Osteoblast (primary cell): ENCODE measurements at regions not wholly inside any gene's neighbourhood (a gene's known extent, or its start where the extent isn't known, plus 50 kb on each side); places are given as distances from the start of the nearest gene placed in this dataset.

Source experiments
- DNase-seq: peaks from one replicate; pipeline ENCODE4 v3.0.0; 2011; ENCODE audit warnings: low spot score, mixed read lengths; ENCODE audit not compliant: insufficient read length; ENCODE audit errors: missing footprints
- H2AFZ ChIP-seq: 2 replicates; pipeline ENCODE4 v1.6.0; 2011; ENCODE audit warnings: mild to moderate bottlenecking, low read length
- H3K27ac ChIP-seq: 2 replicates; pipeline ENCODE4 v1.5.1; 2011; ENCODE audit warnings: mild to moderate bottlenecking, low read depth, low read length, moderate library complexity
- H3K27me3 ChIP-seq: 2 replicates; pipeline ENCODE4 v1.6.0; 2012; ENCODE audit warnings: mild to moderate bottlenecking, control low read depth, inconsistent platforms, low read length, moderate library complexity; ENCODE audit not compliant: insufficient read depth
- H3K36me3 ChIP-seq: 2 replicates; pipeline ENCODE4 v1.5.1; 2011; ENCODE audit warnings: mild to moderate bottlenecking, low read length, control low read depth, moderate library complexity; ENCODE audit not compliant: insufficient read depth
- H3K4me1 ChIP-seq: 2 replicates; pipeline ENCODE4 v1.5.1; 2011; ENCODE audit warnings: mild to moderate bottlenecking, low read length, control low read depth, moderate library complexity; ENCODE audit not compliant: insufficient read depth
- H3K4me2 ChIP-seq: 2 replicates; pipeline ENCODE4 v1.6.0; 2011; ENCODE audit warnings: mild to moderate bottlenecking, low read length; ENCODE audit not compliant: insufficient read depth
- H3K4me3 ChIP-seq: fragments of 200-600 bp; sonication (generic); 3 replicates; pipeline ENCODE4 v1.5.1; 2012; ENCODE audit warnings: mild to moderate bottlenecking, low read length, inconsistent platforms; ENCODE audit not compliant: insufficient read depth
- H3K79me2 ChIP-seq: 2 replicates; pipeline ENCODE4 v1.6.0; 2012; ENCODE audit warnings: mild to moderate bottlenecking, low read length, control low read depth, inconsistent platforms; ENCODE audit not compliant: insufficient read depth
- H3K9me3 ChIP-seq: 2 replicates; pipeline ENCODE4 v1.5.1; 2011; ENCODE audit warnings: low read depth, low read length, control low read depth
- H4K20me1 ChIP-seq: 2 replicates; pipeline ENCODE4 v1.6.0; 2012; ENCODE audit warnings: mild to moderate bottlenecking, low read length, control low read depth; ENCODE audit not compliant: insufficient read depth
- TF ChIP-seq, protein P1 (sequence below): IDR thresholded peaks from 2 replicates; pipeline ENCODE4 v1.5.1; 2011; ENCODE audit warnings: mild to moderate bottlenecking, low read depth, low read length, moderate library complexity; ENCODE audit errors: extremely low read depth

GRCh38 chr6:2361195-2361594 is 115.8 kb upstream of the GMDS start:
- H3K4me2 ChIP-seq, result no peak overlapping the region
- H3K36me3 ChIP-seq, result no peaks in the 10 kb centered on the region
- no peaks in the 10 kb centered on the region for H4K20me1 ChIP-seq
- H3K4me1 ChIP-seq, result no peaks in the 10 kb centered on the region
- no peak overlapping the region for H3K4me3 ChIP-seq
- TF ChIP-seq, protein P1, sequence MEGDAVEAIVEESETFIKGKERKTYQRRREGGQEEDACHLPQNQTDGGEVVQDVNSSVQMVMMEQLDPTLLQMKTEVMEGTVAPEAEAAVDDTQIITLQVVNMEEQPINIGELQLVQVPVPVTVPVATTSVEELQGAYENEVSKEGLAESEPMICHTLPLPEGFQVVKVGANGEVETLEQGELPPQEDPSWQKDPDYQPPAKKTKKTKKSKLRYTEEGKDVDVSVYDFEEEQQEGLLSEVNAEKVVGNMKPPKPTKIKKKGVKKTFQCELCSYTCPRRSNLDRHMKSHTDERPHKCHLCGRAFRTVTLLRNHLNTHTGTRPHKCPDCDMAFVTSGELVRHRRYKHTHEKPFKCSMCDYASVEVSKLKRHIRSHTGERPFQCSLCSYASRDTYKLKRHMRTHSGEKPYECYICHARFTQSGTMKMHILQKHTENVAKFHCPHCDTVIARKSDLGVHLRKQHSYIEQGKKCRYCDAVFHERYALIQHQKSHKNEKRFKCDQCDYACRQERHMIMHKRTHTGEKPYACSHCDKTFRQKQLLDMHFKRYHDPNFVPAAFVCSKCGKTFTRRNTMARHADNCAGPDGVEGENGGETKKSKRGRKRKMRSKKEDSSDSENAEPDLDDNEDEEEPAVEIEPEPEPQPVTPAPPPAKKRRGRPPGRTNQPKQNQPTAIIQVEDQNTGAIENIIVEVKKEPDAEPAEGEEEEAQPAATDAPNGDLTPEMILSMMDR, result no peak
- no peak for DNase-seq
- H3K9me3 ChIP-seq, result no peaks in the 10 kb centered on the region
- H3K27ac ChIP-seq, result no peak overlapping the region
- H2AFZ ChIP-seq, result no peak overlapping the region
- no peaks in the 10 kb centered on the region for H3K79me2 ChIP-seq
- H3K27me3 ChIP-seq, result no peaks in the 10 kb centered on the region

DNA sequence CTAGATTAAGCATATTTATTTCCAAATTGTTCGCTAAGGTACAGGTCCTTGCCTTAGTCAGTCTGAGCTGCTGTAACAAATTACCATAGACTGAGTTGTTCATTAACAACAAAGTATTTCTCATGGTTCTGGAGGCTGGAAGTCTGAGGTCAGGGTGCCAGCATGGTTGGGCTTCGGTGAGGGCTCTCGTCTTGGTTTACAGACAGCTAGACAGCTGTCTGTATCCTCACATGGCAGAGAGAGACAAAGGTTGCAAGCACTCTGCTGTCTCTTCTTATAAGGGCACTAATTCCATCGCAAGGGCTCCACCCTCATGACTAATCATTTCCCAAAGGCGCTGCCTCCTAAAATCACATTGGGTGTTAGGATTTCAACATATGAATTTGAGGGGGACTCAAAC is 115.3 kb upstream of the GMDS start:
- no peak overlapping the region for H3K27ac ChIP-seq
- no peaks in the 10 kb centered on the region for H3K79me2 ChIP-seq
- H3K36me3 ChIP-seq, result no peaks in the 10 kb centered on the region

GRCh38 chr6:2360126-2360525 is 114.7 kb upstream of the GMDS start:
- H3K9me3 ChIP-seq, result no peaks in the 10 kb centered on the region
- H3K4me3 ChIP-seq, result no peak overlapping the region
- H4K20me1 ChIP-seq, result no peaks in the 10 kb centered on the region
- DNase-seq, result no peak
- H3K27ac ChIP-seq, result no peak overlapping the region
- H3K79me2 ChIP-seq, result no peaks in the 10 kb centered on the region
- H3K27me3 ChIP-seq, result no peaks in the 10 kb centered on the region
- no peak overlapping the region for H2AFZ ChIP-seq
- H3K36me3 ChIP-seq, result no peaks in the 10 kb centered on the region
- TF ChIP-seq, protein P1, result no peak
- H3K4me1 ChIP-seq, result peaks cover 3% of the 10 kb centered on the region
- no peak overlapping the region for H3K4me2 ChIP-seq

More for the DNA sequence above, 115.3 kb upstream of the GMDS start:
- Histone ChIP-seq H3K4me3 (no peak overlapping the region), H3K9me3 (no peaks in the 10 kb centered on the region), H3K4me1 (no peaks in the 10 kb centered on the region), H3K4me2 (no peak overlapping the region), H2AFZ (no peak overlapping the region), H3K27me3 (no peaks in the 10 kb centered on the region), H4K20me1 (no peaks in the 10 kb centered on the region)
- no peak for DNase-seq
- TF ChIP-seq, protein P1, result no peak

DNA sequence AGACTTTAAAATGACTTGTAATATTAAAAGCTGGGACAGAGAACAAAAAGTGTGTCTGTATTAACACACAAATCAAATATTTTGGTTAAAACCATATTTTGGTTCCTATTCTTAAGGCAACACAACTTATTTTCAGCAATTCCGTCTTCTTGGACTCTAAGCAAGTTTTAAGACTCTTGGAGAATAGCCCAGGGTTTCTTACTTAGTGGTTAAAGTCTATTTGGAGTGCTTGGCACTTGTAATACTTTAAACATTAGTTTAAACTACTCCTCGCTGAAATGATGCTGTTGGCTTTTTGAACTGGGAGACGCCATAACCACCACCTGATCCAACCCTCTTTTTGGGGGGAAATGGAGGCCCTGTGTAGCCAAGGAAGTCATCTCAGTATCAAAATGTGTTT is 109.7 kb upstream of the GMDS start:
- H3K36me3 ChIP-seq, result no peaks in the 10 kb centered on the region
- peaks cover 41% of the 10 kb centered on the region for H3K4me1 ChIP-seq
- no peaks in the 10 kb centered on the region for H3K9me3 ChIP-seq
- TF ChIP-seq, protein P1, result no peak
- no peaks in the 10 kb centered on the region for H3K79me2 ChIP-seq
- H2AFZ ChIP-seq, result peak overlapping the region; percentile 71
- no peak overlapping the region for H3K27ac ChIP-seq
- peak overlapping the region; percentile 10 for H3K4me2 ChIP-seq
- DNase-seq, result no peak
- H3K4me3 ChIP-seq, result no peak overlapping the region
- no peaks in the 10 kb centered on the region for H3K27me3 ChIP-seq
- no peaks in the 10 kb centered on the region for H4K20me1 ChIP-seq
